NT2/D1 (cell line): ENCODE measurements at regions not wholly inside any gene's neighbourhood (a gene's known extent, or its start where the extent isn't known, plus 50 kb on each side); places are given as distances from the start of the nearest gene placed in this dataset.

Experiments
- YY1 ChIP-seq: IDR thresholded peaks from 2 replicates; pipeline ENCODE4 v1.6.1; 2011; ENCODE audit not compliant: insufficient read length, insufficient read depth
- ZNF274 ChIP-seq: IDR thresholded peaks from 2 replicates; pipeline ENCODE4 v1.6.1; 2011; ENCODE audit warnings: mild to moderate bottlenecking, low read depth, low read length

DNA sequence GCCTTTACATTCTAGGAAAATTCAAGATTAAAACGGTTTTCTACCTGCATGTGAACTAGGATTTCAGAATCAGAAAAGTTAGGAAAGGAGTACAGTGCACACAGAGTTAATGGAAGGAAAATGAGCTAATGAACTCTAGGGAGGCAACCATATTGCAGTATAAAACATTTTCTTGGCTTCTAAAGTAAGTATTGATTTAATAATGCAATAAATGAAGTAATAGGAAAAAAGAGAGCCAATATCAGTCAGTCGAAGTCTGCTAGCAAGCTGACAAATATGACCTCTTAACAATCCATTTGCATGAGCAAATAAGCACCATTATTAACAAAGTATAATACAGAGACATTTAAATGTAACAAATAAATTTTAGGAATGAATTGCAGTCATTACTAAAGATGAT is 80.2 kb upstream of the COL3A1 start:
- TF ChIP-seq YY1 (no peak), ZNF274 (no peak)
